ENCODE measurements at regions not wholly inside any gene's neighbourhood (a gene's known extent, or its start where the extent isn't known, plus 50 kb on each side); places are given as distances from the start of the nearest gene placed in this dataset.

DNA sequence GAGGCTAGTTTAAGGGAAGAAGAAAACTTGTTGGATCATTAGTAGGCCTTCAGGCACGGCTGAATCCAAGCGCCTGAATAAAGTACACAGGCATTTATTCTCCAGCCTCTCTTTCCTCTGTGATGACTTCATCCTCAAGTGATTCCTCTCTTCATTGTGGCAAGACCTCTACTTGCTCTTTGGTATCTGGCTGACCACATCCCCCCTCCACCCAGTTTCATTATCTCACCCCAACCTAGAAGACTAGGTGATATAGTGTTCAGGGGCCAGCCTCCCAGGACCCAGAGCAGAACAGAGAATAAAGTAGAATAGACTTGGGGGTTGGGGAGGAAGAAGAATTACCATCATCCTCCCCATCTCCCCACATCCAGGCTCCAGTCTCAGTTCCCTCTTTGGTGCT, 189.3 kb downstream of the MIAT start:
- no peak overlapping the region for H3K9ac ChIP-seq (ENCODE audit: low read length)
- no peaks in the 10 kb centered on the region for H3K36me3 ChIP-seq (replicated peaks; ENCODE audit: insufficient read depth, low read length)
- no peaks in the 10 kb centered on the region for H3K4me1 ChIP-seq (ENCODE audit: low read length)
- no peaks in the 10 kb centered on the region for H3K79me2 ChIP-seq (ENCODE audit: low read length)
- H4K20me1 ChIP-seq (ENCODE audit: insufficient read depth, low read length) = no peaks in the 10 kb centered on the region
- no peaks in the 10 kb centered on the region for H3K27me3 ChIP-seq (replicated peaks; ENCODE audit: insufficient read depth, low read length)
- H3K4me2 ChIP-seq (ENCODE audit: low read depth, low read length) = no peak overlapping the region
- H2AFZ ChIP-seq (ENCODE audit: low read length) = no peak overlapping the region
- no peak for DNase-seq
- H3K4me3 ChIP-seq (ENCODE audit: low read length) = no peak overlapping the region
- TF ChIP-seq, protein P1, sequence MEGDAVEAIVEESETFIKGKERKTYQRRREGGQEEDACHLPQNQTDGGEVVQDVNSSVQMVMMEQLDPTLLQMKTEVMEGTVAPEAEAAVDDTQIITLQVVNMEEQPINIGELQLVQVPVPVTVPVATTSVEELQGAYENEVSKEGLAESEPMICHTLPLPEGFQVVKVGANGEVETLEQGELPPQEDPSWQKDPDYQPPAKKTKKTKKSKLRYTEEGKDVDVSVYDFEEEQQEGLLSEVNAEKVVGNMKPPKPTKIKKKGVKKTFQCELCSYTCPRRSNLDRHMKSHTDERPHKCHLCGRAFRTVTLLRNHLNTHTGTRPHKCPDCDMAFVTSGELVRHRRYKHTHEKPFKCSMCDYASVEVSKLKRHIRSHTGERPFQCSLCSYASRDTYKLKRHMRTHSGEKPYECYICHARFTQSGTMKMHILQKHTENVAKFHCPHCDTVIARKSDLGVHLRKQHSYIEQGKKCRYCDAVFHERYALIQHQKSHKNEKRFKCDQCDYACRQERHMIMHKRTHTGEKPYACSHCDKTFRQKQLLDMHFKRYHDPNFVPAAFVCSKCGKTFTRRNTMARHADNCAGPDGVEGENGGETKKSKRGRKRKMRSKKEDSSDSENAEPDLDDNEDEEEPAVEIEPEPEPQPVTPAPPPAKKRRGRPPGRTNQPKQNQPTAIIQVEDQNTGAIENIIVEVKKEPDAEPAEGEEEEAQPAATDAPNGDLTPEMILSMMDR (IDR thresholded peaks at IDR 0.05; ENCODE audit: low read length) = no peak
- TF ChIP-seq EZH2phosphoT487 (IDR thresholded peaks at IDR 0.05; ENCODE audit: low read length) = no peak
- TF ChIP-seq EZH2 (optimal IDR thresholded peaks at IDR 0.05; ENCODE audit: low read depth, low read length) = no peak
- no peaks in the 10 kb centered on the region for H3F3A ChIP-seq (ENCODE audit: insufficient read depth, low read length)
- no peaks in the 10 kb centered on the region for H3K9me3 ChIP-seq (replicated peaks; ENCODE audit: insufficient read depth, low read length)
- H3K9me2 ChIP-seq (replicated peaks; ENCODE audit: insufficient read depth, low read length) = no peaks in the 10 kb centered on the region
- no peak overlapping the region for H3K27ac ChIP-seq (ENCODE audit: low read length)

- no peaks in the 10 kb centered on the region for H3F3A ChIP-seq (ENCODE audit: insufficient read depth, low read length)
- no peak for TF ChIP-seq EZH2phosphoT487 (IDR thresholded peaks at IDR 0.05; ENCODE audit: low read length)
- TF ChIP-seq, protein P1 (IDR thresholded peaks at IDR 0.05; ENCODE audit: low read length) = no peak
- TF ChIP-seq EZH2 (optimal IDR thresholded peaks at IDR 0.05; ENCODE audit: low read depth, low read length) = no peak
- H4K20me1 ChIP-seq (ENCODE audit: insufficient read depth, low read length) = no peaks in the 10 kb centered on the region
- H3K9me2 ChIP-seq (replicated peaks; ENCODE audit: insufficient read depth, low read length) = no peaks in the 10 kb centered on the region
- H3K9ac ChIP-seq (ENCODE audit: low read length) = no peak overlapping the region
- H3K36me3 ChIP-seq (replicated peaks; ENCODE audit: insufficient read depth, low read length) = no peaks in the 10 kb centered on the region
- DNase-seq = no peak
- no peak overlapping the region for H3K4me3 ChIP-seq (ENCODE audit: low read length)
- H3K27ac ChIP-seq (ENCODE audit: low read length) = no peak overlapping the region
- H3K79me2 ChIP-seq (ENCODE audit: low read length) = no peaks in the 10 kb centered on the region
- no peak overlapping the region for H2AFZ ChIP-seq (ENCODE audit: low read length)
- H3K27me3 ChIP-seq (replicated peaks; ENCODE audit: insufficient read depth, low read length) = no peaks in the 10 kb centered on the region
- no peak overlapping the region for H3K4me2 ChIP-seq (ENCODE audit: low read depth, low read length)
- no peaks in the 10 kb centered on the region for H3K9me3 ChIP-seq (replicated peaks; ENCODE audit: insufficient read depth, low read length)
- no peaks in the 10 kb centered on the region for H3K4me1 ChIP-seq (ENCODE audit: low read length)
Measured at GRCh38 chr22:26847046-26847445, 189.7 kb downstream of the MIAT start.

GRCh38 chr22:26847816-26848215, 190.4 kb downstream of the MIAT start:
- H3K79me2 ChIP-seq (ENCODE audit: low read length) = no peaks in the 10 kb centered on the region
- TF ChIP-seq EZH2 (optimal IDR thresholded peaks at IDR 0.05; ENCODE audit: low read depth, low read length) (no peak), EZH2phosphoT487 (IDR thresholded peaks at IDR 0.05; ENCODE audit: low read length) (no peak)
- TF ChIP-seq, protein P1 (IDR thresholded peaks at IDR 0.05; ENCODE audit: low read length) = no peak
- no peak for DNase-seq
- H3K4me3 ChIP-seq (ENCODE audit: low read length) = no peak overlapping the region
- H3K9me3 ChIP-seq (replicated peaks; ENCODE audit: insufficient read depth, low read length) = no peaks in the 10 kb centered on the region
- no peak overlapping the region for H2AFZ ChIP-seq (ENCODE audit: low read length)
- H3K9ac ChIP-seq (ENCODE audit: low read length) = no peak overlapping the region
- H3K27me3 ChIP-seq (replicated peaks; ENCODE audit: insufficient read depth, low read length) = no peaks in the 10 kb centered on the region
- no peaks in the 10 kb centered on the region for H3K4me1 ChIP-seq (ENCODE audit: low read length)
- no peaks in the 10 kb centered on the region for H3K36me3 ChIP-seq (replicated peaks; ENCODE audit: insufficient read depth, low read length)
- H3F3A ChIP-seq (ENCODE audit: insufficient read depth, low read length) = no peaks in the 10 kb centered on the region
- no peak overlapping the region for H3K27ac ChIP-seq (ENCODE audit: low read length)
- H3K9me2 ChIP-seq (replicated peaks; ENCODE audit: insufficient read depth, low read length) = no peaks in the 10 kb centered on the region
- H3K4me2 ChIP-seq (ENCODE audit: low read depth, low read length) = no peak overlapping the region
- H4K20me1 ChIP-seq (ENCODE audit: insufficient read depth, low read length) = no peaks in the 10 kb centered on the region

Data from MM.1S (cell line).